ENCODE measurements at regions not wholly inside any gene's neighbourhood (a gene's known extent, or its start where the extent isn't known, plus 50 kb on each side); places are given as distances from the start of the nearest gene placed in this dataset.

DNA sequence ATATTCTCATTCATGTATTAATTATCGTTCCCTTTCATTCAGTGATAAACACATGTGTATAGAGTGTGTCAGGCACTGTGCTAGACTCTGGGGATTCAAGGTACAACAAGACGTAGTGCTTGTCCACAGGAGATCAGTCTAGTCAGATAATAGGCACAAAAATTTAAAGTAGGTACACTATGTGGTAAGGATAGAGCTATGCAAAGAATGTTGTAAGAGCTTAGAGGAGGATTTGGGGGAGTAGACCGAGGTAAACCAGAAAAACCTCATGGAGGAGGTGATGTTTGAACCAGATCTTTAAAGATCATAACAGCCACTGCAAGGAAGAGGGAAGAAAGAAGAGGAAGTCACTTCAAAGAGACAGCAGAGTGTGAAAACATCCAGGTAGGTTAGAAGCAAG lies 256.9 kb upstream of the DDX18 start:
- no peak for TF ChIP-seq CTCF (IDR thresholded peaks at IDR 0.05; ENCODE audit: low read depth, low read length)
- TF ChIP-seq EZH2phosphoT487 (IDR thresholded peaks at IDR 0.05; ENCODE audit: low read depth) = no peak

Measured in OCI-LY3 (cell line).